HEK293T (cell line): ENCODE measurements at regions not wholly inside any gene's neighbourhood (a gene's known extent, or its start where the extent isn't known, plus 50 kb on each side); places are given as distances from the start of the nearest gene placed in this dataset.

Experiments used
- CTCF ChIA-PET: fragments of 350-600 bp; formaldehyde crosslinking; extraction: SDS; loops from one replicate; lab custom pipeline; 2021; ENCODE audit warnings: antibody characterized with exemption, inconsistent platforms; lab: Yijun Ruan, JAX
- POLR2A ChIA-PET: fragments of 350-600 bp; formaldehyde crosslinking; extraction: SDS; loops from one replicate; lab custom pipeline; 2020; ENCODE audit warnings: antibody characterized with exemption, inconsistent platforms; lab: Yijun Ruan, JAX
- DNase-seq: peaks from one replicate; pipeline ENCODE4 v3.0.0; 2012; ENCODE audit warnings: mixed read lengths; ENCODE audit errors: extremely low spot score
- ARNT ChIP-seq: fragments of 450-650 bp; IDR thresholded peaks from 2 replicates; pipeline ENCODE4 v1.6.1; 2017; ENCODE audit warnings: mild to moderate bottlenecking
- BHLHE40 ChIP-seq: fragments of 450-650 bp; IDR thresholded peaks from 2 replicates; pipeline ENCODE4 v1.6.1; 2016; ENCODE audit warnings: mild to moderate bottlenecking, moderate library complexity, borderline replicate concordance
- CTBP1 ChIP-seq: fragments of 450-650 bp; IDR thresholded peaks from 2 replicates; pipeline ENCODE4 v1.6.1; 2016; ENCODE audit warnings: borderline replicate concordance
- ELF4 ChIP-seq: fragments of 450-650 bp; IDR thresholded peaks from 2 replicates; pipeline ENCODE4 v1.6.1; 2017; ENCODE audit warnings: antibody characterized with exemption
- FOXA1 ChIP-seq: fragments of 450-650 bp; IDR thresholded peaks from 2 replicates; pipeline ENCODE4 v1.6.1; 2016; ENCODE audit warnings: mild to moderate bottlenecking
- FOXK2 ChIP-seq: fragments of 450-650 bp; IDR thresholded peaks from 2 replicates; pipeline ENCODE4 v1.6.1; 2016; ENCODE audit warnings: mild to moderate bottlenecking
- FOXM1 ChIP-seq: fragments of 450-650 bp; IDR thresholded peaks from 2 replicates; pipeline ENCODE4 v1.6.1; 2017; ENCODE audit warnings: mild to moderate bottlenecking, borderline replicate concordance
- HDGF ChIP-seq: fragments of 450-650 bp; IDR thresholded peaks from 2 replicates; pipeline ENCODE4 v1.6.1; 2017; ENCODE audit warnings: antibody characterized with exemption, borderline replicate concordance
- L3MBTL2 ChIP-seq: fragments of 450-650 bp; conservative IDR thresholded peaks from 2 replicates; pipeline ENCODE4 v1.6.1; 2016; ENCODE audit warnings: mild to moderate bottlenecking
- LEF1 ChIP-seq: fragments of 450-650 bp; IDR thresholded peaks from 2 replicates; pipeline ENCODE4 v1.6.1; 2017; ENCODE audit warnings: mild to moderate bottlenecking, borderline replicate concordance
- NFRKB ChIP-seq: fragments of 450-650 bp; IDR thresholded peaks from 2 replicates; pipeline ENCODE4 v1.6.1; 2016; ENCODE audit warnings: mild to moderate bottlenecking, moderate library complexity
- PKNOX1 ChIP-seq: fragments of 450-650 bp; IDR thresholded peaks from 2 replicates; pipeline ENCODE4 v1.6.1; 2016
- SP1 ChIP-seq: fragments of 450-650 bp; IDR thresholded peaks from 2 replicates; pipeline ENCODE4 v1.6.1; 2017
- SUZ12 ChIP-seq: fragments of 450-650 bp; IDR thresholded peaks from 2 replicates; pipeline ENCODE4 v1.6.1; 2016; ENCODE audit warnings: mild to moderate bottlenecking
- TARDBP ChIP-seq: fragments of 450-650 bp; IDR thresholded peaks from 2 replicates; pipeline ENCODE4 v1.6.1; 2016
- ZNF384 ChIP-seq: fragments of 450-650 bp; IDR thresholded peaks from 2 replicates; pipeline ENCODE4 v1.6.1; 2016

DNA sequence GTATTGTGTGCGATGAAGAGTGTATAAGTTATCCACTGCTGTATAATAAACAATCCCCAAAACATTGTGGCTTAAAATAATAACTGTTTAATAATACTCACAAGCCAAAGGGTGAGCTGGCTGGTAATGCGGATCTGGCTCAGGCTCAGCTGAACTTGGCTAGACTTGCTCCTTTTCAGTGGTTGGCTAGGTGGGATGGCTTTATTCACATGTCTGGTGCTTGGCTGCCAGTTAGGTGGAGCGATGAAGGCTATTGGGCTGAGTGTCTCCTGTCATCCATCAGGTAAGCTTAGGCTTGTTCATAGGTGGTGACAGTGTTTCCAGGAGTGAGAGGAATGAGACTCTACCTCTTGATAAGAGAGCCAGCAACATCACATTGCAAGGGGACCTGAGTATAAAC is 135.0 kb upstream of the ASCC3 start:
- DNase-seq: no peak
- TF ChIP-seq HDGF (no peak), ARNT (no peak), FOXM1 (no peak), TARDBP (no peak), PKNOX1 (no peak), LEF1 (no peak), SUZ12 (no peak), FOXK2 (no peak), ZNF384 (no peak), NFRKB (no peak), L3MBTL2 (no peak), CTBP1 (no peak)
- CTCF ChIA-PET: no interaction called here
- POLR2A ChIA-PET: no interaction called here

- TF ChIP-seq PKNOX1: peak; percentile 45; the same call in 1 of the 2 replicates
- TF ChIP-seq L3MBTL2: no peak
- ChIA-PET POLR2A (no interaction called here), CTCF (no interaction called here)
- DNase-seq: no peak
Observed at GRCh38 chr6:101018157-101018556, 137.0 kb upstream of the ASCC3 start.

DNA sequence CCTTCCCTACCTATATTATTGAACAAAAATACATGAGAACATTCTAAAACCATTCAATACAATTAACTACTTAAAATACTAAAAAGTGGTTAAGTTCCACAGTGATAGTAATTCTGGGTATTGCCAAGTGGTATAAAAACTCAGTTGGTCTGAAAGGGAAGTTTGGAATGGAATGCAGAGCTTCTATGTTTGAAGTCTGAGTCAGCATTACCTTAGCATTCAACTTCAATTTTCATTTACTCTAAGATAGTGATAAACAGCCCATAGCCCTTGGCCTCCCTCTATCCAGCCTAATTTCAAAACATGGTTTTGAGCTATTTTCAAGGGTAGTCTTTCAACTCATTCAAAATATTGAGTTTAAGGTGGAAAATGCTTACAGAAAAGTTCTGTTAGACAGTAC is 140.4 kb upstream of the ASCC3 start:
- ChIA-PET POLR2A (no interaction called here), CTCF (no interaction called here)
- DNase-seq: no peak
- TF ChIP-seq NFRKB: no peak
- TF ChIP-seq FOXA1: no peak
- TF ChIP-seq SUZ12: no peak
- no peak for TF ChIP-seq BHLHE40
- no peak for TF ChIP-seq L3MBTL2

DNA sequence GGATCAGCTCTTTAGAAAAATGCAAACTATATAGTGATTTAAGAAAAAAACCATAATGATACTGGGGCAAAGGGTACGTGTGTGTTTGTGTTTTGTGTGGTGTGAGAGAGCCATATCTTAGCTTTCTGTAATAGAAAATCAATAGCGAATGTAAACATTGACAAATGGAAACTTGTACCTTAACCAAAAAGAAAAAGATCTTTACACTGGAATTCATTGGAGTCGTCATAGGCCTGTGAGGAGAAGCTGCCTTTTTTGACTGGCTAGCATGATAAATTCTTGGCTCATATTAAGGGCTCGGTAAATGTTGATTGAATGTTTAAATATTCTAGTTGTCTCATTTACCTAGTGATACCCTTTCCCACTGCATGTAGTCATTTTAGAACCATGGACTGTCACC is 161.8 kb upstream of the ASCC3 start:
- no peak for DNase-seq
- CTCF ChIA-PET: interaction anchor here (0.6 kb wide), 2 partner anchors 12 to 1041 kb away, joined by 3 to 4 read pairs; no protein-coding TSS in a partner anchor
- POLR2A ChIA-PET: no interaction called here
- TF ChIP-seq SP1 (no peak), CTBP1 (no peak), L3MBTL2 (no peak), FOXA1 (no peak), PKNOX1 (no peak), HDGF (no peak), BHLHE40 (no peak), FOXM1 (no peak), ELF4 (no peak)

DNA sequence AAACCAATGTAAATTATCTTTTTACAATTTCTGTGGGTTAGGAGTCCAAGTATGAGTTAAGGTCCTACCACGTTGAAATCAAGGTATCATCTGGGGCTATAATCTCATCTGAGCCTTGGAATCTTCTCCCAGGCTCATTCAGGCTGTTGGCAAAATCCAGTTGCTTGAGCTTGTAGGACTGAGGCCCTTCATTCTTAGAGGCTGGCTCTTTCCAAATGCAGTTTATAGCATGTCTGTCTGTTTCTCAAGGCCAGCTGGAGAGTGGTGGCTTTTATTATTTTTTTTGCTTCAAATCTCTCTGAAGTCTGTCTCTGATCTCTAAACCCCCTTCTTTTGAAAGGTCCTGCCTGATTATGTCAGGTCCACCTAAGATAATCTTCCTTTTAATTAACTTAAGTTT is 177.2 kb upstream of the ASCC3 start:
- ChIA-PET POLR2A (no interaction called here), CTCF (no interaction called here)
- DNase-seq: no peak
- no peak for TF ChIP-seq TARDBP
- no peak for TF ChIP-seq LEF1
- TF ChIP-seq ARNT: no peak
- TF ChIP-seq FOXK2: no peak

DNA sequence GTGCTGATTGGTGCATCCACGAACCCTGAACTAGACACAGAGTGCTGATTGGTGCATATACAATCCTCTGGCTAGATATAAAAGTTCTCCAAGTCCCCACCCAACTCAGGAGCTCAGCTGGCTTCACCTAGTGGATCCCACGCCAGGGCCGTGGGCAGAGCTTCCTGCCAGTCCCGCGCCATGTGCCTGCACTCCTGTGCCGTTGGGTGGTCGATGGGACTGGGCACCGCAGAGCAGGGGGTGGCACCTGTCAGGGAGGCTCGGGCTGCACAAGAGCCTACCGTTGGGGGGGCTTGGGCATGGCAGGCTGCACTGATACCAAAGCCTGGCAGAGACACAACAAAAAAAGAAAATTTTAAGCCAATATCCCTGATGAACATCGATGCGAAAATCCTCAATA is 185.4 kb upstream of the ASCC3 start:
- POLR2A ChIA-PET: no interaction called here
- CTCF ChIA-PET: no interaction called here
- no peak for TF ChIP-seq SUZ12
- no peak for TF ChIP-seq HDGF
- TF ChIP-seq NFRKB: no peak
- TF ChIP-seq FOXA1: no peak
- TF ChIP-seq ARNT: no peak
- no peak for TF ChIP-seq CTBP1
- TF ChIP-seq LEF1: no peak
- DNase-seq: no peak

- TF ChIP-seq L3MBTL2 (no peak), FOXM1 (no peak), PKNOX1 (no peak), SP1 (no peak), HDGF (no peak), FOXA1 (no peak), TARDBP (no peak), BHLHE40 (no peak), ZNF384 (no peak)
- ChIA-PET CTCF (no interaction called here), POLR2A (no interaction called here)
- DNase-seq: no peak
Observed at GRCh38 chr6:101069191-101069795, 188.2 kb upstream of the ASCC3 start.
